ENCODE measurements at regions not wholly inside any gene's neighbourhood (a gene's known extent, or its start where the extent isn't known, plus 50 kb on each side); places are given as distances from the start of the nearest gene placed in this dataset.

DNA sequence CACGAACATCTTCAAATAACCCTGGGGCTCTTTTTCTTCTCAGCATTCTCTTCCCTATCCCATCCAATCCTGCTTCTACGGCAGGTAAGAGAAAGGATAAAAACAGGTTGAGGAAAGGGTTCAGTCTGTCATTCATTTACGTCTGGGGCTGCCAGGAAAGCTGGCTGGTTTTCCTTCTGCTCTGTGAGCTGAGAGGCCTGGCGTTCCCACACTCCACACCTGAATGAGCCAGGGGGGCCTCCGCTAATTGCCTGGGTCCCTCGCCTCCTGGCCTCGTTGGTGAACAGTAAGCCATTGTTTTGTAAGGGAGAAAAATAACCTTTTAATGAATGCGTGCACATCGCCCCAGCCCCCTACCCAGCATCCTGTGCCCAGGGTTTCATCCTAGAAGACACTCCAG, 70.8 kb upstream of the SIM2 start (continued):
- TF ChIP-seq, protein P1, sequence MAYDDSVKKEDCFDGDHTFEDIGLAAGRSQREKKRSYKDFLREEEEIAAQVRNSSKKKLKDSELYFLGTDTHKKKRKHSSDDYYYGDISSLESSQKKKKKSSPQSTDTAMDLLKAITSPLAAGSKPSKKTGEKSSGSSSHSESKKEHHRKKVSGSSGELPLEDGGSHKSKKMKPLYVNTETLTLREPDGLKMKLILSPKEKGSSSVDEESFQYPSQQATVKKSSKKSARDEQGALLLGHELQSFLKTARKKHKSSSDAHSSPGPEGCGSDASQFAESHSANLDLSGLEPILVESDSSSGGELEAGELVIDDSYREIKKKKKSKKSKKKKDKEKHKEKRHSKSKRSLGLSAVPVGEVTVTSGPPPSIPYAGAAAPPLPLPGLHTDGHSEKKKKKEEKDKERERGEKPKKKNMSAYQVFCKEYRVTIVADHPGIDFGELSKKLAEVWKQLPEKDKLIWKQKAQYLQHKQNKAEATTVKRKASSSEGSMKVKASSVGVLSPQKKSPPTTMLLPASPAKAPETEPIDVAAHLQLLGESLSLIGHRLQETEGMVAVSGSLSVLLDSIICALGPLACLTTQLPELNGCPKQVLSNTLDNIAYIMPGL (CRISPR knock-in tag; IDR thresholded peaks at IDR 0.05; ENCODE audit: borderline replicate concordance in 1 of 2, low read depth in 1 of 2), result no peak
- TF ChIP-seq ERF (CRISPR knock-in tag; IDR thresholded peaks at IDR 0.05), result no peak
- TF ChIP-seq, protein P2, sequence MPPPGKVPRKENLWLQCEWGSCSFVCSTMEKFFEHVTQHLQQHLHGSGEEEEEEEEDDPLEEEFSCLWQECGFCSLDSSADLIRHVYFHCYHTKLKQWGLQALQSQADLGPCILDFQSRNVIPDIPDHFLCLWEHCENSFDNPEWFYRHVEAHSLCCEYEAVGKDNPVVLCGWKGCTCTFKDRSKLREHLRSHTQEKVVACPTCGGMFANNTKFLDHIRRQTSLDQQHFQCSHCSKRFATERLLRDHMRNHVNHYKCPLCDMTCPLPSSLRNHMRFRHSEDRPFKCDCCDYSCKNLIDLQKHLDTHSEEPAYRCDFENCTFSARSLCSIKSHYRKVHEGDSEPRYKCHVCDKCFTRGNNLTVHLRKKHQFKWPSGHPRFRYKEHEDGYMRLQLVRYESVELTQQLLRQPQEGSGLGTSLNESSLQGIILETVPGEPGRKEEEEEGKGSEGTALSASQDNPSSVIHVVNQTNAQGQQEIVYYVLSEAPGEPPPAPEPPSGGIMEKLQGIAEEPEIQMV (CRISPR knock-in tag; IDR thresholded peaks at IDR 0.05; ENCODE audit: low read depth), result no peak
- TF ChIP-seq ZNF850 (CRISPR knock-in tag; conservative IDR thresholded peaks at IDR 0.05), result no peak
- TF ChIP-seq, protein P3, sequence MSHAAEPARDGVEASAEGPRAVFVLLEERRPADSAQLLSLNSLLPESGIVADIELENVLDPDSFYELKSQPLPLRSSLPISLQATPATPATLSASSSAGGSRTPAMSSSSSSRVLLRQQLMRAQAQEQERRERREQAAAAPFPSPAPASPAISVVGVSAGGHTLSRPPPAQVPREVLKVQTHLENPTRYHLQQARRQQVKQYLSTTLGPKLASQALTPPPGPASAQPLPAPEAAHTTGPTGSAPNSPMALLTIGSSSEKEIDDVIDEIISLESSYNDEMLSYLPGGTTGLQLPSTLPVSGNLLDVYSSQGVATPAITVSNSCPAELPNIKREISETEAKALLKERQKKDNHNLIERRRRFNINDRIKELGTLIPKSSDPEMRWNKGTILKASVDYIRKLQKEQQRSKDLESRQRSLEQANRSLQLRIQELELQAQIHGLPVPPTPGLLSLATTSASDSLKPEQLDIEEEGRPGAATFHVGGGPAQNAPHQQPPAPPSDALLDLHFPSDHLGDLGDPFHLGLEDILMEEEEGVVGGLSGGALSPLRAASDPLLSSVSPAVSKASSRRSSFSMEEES (CRISPR knock-in tag; IDR thresholded peaks at IDR 0.05), result no peak
- TF ChIP-seq TEAD2 (CRISPR knock-in tag; IDR thresholded peaks at IDR 0.05), result no peak
- TF ChIP-seq STAT5B (CRISPR knock-in tag; IDR thresholded peaks at IDR 0.05), result no peak
- TF ChIP-seq, protein P4, sequence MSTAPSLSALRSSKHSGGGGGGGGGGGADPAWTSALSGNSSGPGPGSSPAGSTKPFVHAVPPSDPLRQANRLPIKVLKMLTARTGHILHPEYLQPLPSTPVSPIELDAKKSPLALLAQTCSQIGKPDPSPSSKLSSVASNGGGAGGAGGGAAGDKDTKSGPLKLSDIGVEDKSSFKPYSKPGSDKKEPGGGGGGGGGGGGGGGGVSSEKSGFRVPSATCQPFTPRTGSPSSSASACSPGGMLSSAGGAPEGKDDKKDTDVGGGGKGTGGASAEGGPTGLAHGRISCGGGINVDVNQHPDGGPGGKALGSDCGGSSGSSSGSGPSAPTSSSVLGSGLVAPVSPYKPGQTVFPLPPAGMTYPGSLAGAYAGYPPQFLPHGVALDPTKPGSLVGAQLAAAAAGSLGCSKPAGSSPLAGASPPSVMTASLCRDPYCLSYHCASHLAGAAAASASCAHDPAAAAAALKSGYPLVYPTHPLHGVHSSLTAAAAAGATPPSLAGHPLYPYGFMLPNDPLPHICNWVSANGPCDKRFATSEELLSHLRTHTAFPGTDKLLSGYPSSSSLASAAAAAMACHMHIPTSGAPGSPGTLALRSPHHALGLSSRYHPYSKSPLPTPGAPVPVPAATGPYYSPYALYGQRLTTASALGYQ (CRISPR knock-in tag; IDR thresholded peaks at IDR 0.05), result no peak
- TF ChIP-seq, protein P5, sequence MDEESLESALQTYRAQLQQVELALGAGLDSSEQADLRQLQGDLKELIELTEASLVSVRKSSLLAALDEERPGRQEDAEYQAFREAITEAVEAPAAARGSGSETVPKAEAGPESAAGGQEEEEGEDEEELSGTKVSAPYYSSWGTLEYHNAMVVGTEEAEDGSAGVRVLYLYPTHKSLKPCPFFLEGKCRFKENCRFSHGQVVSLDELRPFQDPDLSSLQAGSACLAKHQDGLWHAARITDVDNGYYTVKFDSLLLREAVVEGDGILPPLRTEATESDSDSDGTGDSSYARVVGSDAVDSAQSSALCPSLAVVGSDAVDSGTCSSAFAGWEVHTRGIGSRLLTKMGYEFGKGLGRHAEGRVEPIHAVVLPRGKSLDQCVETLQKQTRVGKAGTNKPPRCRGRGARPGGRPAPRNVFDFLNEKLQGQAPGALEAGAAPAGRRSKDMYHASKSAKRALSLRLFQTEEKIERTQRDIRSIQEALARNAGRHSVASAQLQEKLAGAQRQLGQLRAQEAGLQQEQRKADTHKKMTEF (CRISPR knock-in tag; IDR thresholded peaks at IDR 0.05), result no peak

Data from HepG2 (cell line).